ENCODE measurements at regions not wholly inside any gene's neighbourhood (a gene's known extent, or its start where the extent isn't known, plus 50 kb on each side); places are given as distances from the start of the nearest gene placed in this dataset.

DNA sequence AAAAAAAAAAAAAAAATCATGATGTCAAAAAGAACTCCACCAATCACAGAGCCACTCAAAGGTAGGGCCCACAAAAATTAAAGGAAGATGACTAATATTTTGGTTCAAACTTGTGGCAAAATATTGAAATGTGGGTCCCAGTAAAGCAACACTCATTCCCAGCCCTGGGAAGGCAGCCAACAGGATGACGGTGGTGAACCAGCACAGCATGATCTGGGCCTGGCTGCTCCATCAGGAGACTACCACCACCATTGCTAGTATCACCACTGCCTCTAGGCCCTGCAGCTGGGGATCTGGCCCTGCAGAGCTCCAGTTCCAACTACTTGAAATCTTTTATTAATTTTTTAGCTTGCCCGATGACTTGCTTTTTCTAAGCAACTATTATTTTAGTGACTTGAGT is 206.8 kb upstream of the ITGA1 start:
- DNase-seq (ENCODE audit: low spot score) = no peak
- Histone ChIP-seq H3K27ac (no peak overlapping the region), H3K4me3 (no peak overlapping the region)
- TF ChIP-seq, protein P1, sequence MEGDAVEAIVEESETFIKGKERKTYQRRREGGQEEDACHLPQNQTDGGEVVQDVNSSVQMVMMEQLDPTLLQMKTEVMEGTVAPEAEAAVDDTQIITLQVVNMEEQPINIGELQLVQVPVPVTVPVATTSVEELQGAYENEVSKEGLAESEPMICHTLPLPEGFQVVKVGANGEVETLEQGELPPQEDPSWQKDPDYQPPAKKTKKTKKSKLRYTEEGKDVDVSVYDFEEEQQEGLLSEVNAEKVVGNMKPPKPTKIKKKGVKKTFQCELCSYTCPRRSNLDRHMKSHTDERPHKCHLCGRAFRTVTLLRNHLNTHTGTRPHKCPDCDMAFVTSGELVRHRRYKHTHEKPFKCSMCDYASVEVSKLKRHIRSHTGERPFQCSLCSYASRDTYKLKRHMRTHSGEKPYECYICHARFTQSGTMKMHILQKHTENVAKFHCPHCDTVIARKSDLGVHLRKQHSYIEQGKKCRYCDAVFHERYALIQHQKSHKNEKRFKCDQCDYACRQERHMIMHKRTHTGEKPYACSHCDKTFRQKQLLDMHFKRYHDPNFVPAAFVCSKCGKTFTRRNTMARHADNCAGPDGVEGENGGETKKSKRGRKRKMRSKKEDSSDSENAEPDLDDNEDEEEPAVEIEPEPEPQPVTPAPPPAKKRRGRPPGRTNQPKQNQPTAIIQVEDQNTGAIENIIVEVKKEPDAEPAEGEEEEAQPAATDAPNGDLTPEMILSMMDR (IDR thresholded peaks at IDR 0.05) = no peak

DNA sequence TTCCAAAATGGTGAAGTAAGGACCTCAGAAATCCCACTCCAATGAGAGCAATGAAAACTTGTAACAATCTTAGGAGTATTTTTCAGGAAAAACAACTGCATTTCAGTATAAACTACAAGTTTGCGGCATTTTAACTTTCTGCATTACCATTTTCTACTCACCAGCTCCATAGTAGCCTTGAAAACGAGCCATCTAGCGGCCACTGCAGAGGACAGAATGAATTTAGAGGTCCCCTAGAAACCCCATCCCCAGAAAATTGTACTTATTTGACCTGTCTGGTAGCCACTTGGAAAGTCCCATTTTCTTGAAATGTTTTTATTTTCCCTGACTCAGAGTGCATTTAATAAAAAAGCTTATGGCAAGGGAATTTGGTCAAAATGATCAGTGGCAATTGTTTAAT is 205.4 kb upstream of the ITGA1 start:
- TF ChIP-seq, protein P1 (IDR thresholded peaks at IDR 0.05) = no peak
- no peak for DNase-seq (ENCODE audit: low spot score)
- Histone ChIP-seq H3K4me3 (no peak overlapping the region), H3K27ac (no peak overlapping the region)

DNA sequence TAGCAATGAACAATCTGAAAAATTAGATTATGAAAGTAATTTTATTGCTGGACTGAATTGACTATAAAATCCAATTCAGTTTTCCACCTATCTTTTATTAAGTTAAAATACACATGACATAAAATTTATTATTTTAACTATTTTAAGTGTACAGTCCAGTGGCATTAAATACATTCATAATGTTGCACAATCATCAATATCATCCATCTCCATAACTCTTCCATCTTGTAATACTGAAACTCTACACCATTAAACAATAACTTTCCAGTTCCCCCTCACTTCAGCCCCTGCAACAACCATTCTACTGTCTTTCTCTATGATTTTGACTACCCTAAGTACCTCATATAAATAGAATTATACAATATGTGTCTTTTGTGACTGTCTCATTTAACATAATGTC is 200.6 kb upstream of the ITGA1 start:
- no peak overlapping the region for H3K27ac ChIP-seq
- H3K4me3 ChIP-seq = no peak overlapping the region
- TF ChIP-seq, protein P1 (IDR thresholded peaks at IDR 0.05) = no peak
- DNase-seq (ENCODE audit: low spot score) = no peak

DNA sequence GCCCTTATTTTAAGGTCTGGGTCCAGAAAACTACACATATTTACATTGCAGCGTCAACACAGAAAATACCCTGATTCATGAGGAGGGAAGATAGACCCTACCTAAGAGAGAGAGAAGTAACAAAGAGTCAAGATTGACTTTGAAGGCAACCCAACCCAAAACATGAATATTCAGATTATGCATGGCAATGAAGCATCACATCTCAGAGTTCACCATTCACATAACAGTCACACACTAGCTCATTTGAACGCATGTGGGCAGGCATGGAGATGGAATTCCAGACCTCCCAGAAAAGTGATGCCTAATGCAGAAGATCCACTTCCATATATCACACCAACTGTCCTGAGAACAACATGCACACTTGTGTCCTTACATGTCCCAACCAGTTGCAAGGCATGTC is 190.1 kb upstream of the ITGA1 start:
- no peak for DNase-seq (ENCODE audit: low spot score)
- Histone ChIP-seq H3K4me3 (no peak overlapping the region), H3K27ac (no peak overlapping the region)
- TF ChIP-seq, protein P1 (IDR thresholded peaks at IDR 0.05) = no peak

DNA sequence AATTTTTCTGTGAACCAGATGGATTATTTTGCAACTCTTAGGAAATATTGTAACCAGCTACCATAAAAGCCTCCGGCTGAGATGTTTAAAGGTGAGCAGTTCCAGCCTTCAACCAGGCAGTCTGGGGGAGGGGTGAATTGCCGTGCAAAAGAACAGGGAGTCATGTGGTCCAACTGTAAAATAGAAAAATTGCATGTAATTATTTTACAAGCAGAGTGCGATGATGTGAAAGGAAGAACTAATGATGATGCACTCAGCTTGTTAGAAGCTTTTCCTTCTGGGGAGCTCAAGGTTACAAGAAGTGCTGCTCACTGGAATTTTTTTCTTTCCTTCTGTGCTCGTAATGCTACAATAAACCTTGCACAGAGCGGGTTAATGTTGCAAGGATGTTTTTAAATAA is 188.7 kb upstream of the ITGA1 start:
- no peak overlapping the region for H3K27ac ChIP-seq
- TF ChIP-seq, protein P1 (IDR thresholded peaks at IDR 0.05) = no peak
- DNase-seq (ENCODE audit: low spot score) = no peak
- H3K4me3 ChIP-seq = no peak overlapping the region

DNA sequence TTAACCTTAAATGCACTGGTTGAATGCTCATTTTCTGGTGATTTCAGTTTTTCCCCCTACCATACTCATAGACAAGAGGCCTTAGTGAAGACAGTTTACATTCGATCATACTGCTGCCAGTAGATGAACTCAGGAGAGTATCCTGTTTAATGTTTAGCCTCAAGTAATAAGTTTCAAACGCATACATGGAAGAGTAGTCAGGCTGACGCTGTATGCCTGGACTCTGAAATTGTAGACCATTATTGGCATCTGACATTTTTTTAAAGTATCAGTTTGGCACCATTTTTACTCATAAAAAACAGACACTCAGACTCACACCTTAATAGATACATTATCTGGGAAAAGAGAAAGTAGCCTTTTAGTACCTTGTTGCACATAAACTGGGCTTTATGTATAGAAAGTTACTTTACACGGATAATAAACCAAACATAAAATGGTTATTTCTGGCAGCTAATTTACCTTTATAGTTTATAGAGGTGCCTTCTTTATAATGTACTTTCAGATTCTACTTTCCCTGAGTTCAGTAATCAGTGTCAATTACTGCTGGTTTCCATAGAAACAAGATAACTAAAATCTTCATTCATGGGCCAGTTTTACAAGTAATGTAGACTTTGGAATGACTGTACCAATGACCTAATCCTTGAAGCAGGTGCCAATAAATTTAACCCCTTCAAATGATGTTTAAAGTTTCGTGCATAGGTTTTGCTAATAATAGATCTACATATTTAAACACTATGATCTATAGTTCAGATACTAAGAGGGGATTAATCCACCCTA is 183.8 kb upstream of the ITGA1 start:
- no peak for DNase-seq (ENCODE audit: low spot score)
- H3K4me3 ChIP-seq = no peak overlapping the region
- TF ChIP-seq, protein P1 (IDR thresholded peaks at IDR 0.05) = no peak
- H3K27ac ChIP-seq = no peak overlapping the region

Measured in coronary artery (tissue), 2 donors.